Endothelial cell of umbilical vein (primary cell): ENCODE measurements at regions not wholly inside any gene's neighbourhood (a gene's known extent, or its start where the extent isn't known, plus 50 kb on each side); places are given as distances from the start of the nearest gene placed in this dataset.

ENCODE experiments used
- BruUV-seq: library from RNA; stranded (reverse); fragments of 400-500 nt; replicated peaks from 2 replicates; lab custom pipeline; 2021; lab: Mats Ljungman, UMichigan
- CTCF ChIA-PET: fragments of 300-600, 350-600 bp; sonication (Branson Sonifier 250); formaldehyde crosslinking; loops from one replicate; lab custom pipeline; 2021; ENCODE audit warnings: antibody characterized with exemption, inconsistent platforms; lab: Charles Lee
- POLR2A ChIA-PET: fragments of 300-600, 350-600 bp; sonication (Branson Sonifier 250); formaldehyde crosslinking; loops from one replicate; lab custom pipeline; 2021; ENCODE audit warnings: antibody characterized with exemption, inconsistent platforms; lab: Charles Lee
- DNase-seq: peaks from one replicate; pipeline ENCODE4 v3.0.0-alpha.2; 2011; ENCODE audit warnings: low read depth, low spot score
- FAIRE-seq: peaks from 2 replicates; lab custom pipeline; 2011; peaks lifted over from hg19 to GRCh38; lab: Jason Lieb, UNC
- H2AFZ ChIP-seq: 2 replicates; pipeline ENCODE4 v1.6.0; 2012; ENCODE audit warnings: low read depth, low read length, control low read depth, inconsistent platforms
- H3K27ac ChIP-seq: 2 replicates; pipeline ENCODE4 v1.5.1; 2011; ENCODE audit warnings: low read depth, mild to moderate bottlenecking, control low read depth, low read length, moderate library complexity; ENCODE audit not compliant: insufficient read depth
- H3K27me3 ChIP-seq, 2 experiments: 2 replicates each; pipeline versions ENCODE4 v1.6.0 to v1.6.1; 2011; ENCODE audit warnings: low read length in 2 of 2, mixed read lengths in 1 of 2; ENCODE audit not compliant: control insufficient read depth in 2 of 2, insufficient read depth in 2 of 2
- H3K36me3 ChIP-seq, 2 experiments: 2 replicates in 1 of 2; 3 replicates in 1 of 2; pipeline ENCODE4 v1.5.1; 2011; ENCODE audit warnings: low read length in 2 of 2, mild to moderate bottlenecking in 1 of 2, moderate library complexity in 1 of 2; ENCODE audit not compliant: control insufficient read depth in 2 of 2, insufficient read depth in 2 of 2; ENCODE audit errors: extremely low read depth in 1 of 2
- H3K4me1 ChIP-seq: 3 replicates; pipeline ENCODE4 v1.5.1; 2011; ENCODE audit warnings: mild to moderate bottlenecking, low read length; ENCODE audit not compliant: control insufficient read depth, insufficient read depth; ENCODE audit errors: extremely low read depth
- H3K4me2 ChIP-seq: 2 replicates; pipeline ENCODE4 v1.6.1; 2011; ENCODE audit warnings: low read length, control low read depth, mixed read lengths; ENCODE audit not compliant: insufficient read depth
- H3K4me3 ChIP-seq, 3 experiments: fragments of 200-600 bp in 1 of 3; sonication (generic), shearing (Covaris generic) in 1 of 3; replicated peaks in 1 of 3; 2 replicates each; pipeline ENCODE4 v1.5.1; 2011 to 2016; ENCODE audit warnings: control low read depth in 3 of 3, low read length in 3 of 3, mild to moderate bottlenecking in 2 of 3, inconsistent platforms in 1 of 3, low read depth in 1 of 3, moderate library complexity in 1 of 3; ENCODE audit not compliant: insufficient read depth in 1 of 3
- H3K79me2 ChIP-seq: 2 replicates; pipeline ENCODE4 v1.6.0; 2012; ENCODE audit warnings: low read length, inconsistent platforms; ENCODE audit not compliant: control insufficient read depth, insufficient read depth
- H3K9ac ChIP-seq: replicated peaks from 2 replicates; pipeline ENCODE3; 2011; ENCODE audit warnings: low read length, control low read depth; ENCODE audit not compliant: insufficient read depth; ENCODE audit errors: extremely low read depth
- H3K9me1 ChIP-seq: replicated peaks from 3 replicates; pipeline ENCODE4 v1.6.0; 2011; ENCODE audit warnings: mild to moderate bottlenecking, low read length; ENCODE audit not compliant: control insufficient read depth, insufficient read depth; ENCODE audit errors: extremely low read depth
- H3K9me3 ChIP-seq: replicated peaks from 2 replicates; pipeline ENCODE4 v1.5.1; 2012; ENCODE audit warnings: low read length, inconsistent platforms; ENCODE audit not compliant: control insufficient read depth, insufficient read depth
- H4K20me1 ChIP-seq: replicated peaks from 2 replicates; pipeline ENCODE3; 2011; ENCODE audit warnings: mild to moderate bottlenecking, low read length; ENCODE audit not compliant: control insufficient read depth, insufficient read depth; ENCODE audit errors: extremely low read depth
- CTCF ChIP-seq, 2 donors: IDR thresholded peaks; 1 replicate in 1 of 2; 2 replicates in 1 of 2; pipeline ENCODE4 v1.5.1; 2011; ENCODE audit warnings: low read length in 2 of 2, mild to moderate bottlenecking in 2 of 2, moderate library complexity in 2 of 2, control low read depth in 1 of 2, inconsistent platforms in 1 of 2, low read depth in 1 of 2; ENCODE audit not compliant: insufficient read depth in 1 of 2; ENCODE audit errors: extremely low read depth in 1 of 2
- EZH2 ChIP-seq: IDR thresholded peaks from 2 replicates; pipeline ENCODE4 v1.6.1; 2012; ENCODE audit warnings: borderline replicate concordance, low read depth, mild to moderate bottlenecking, moderate library complexity, low read length, inconsistent platforms; ENCODE audit not compliant: severe bottlenecking
- FOS ChIP-seq: IDR thresholded peaks from 2 replicates; pipeline ENCODE4 v1.6.1; 2011; ENCODE audit warnings: mild to moderate bottlenecking, low read length, moderate library complexity, borderline replicate concordance; ENCODE audit not compliant: insufficient read depth
- GATA2 ChIP-seq: IDR thresholded peaks from 2 replicates; pipeline ENCODE4 v1.7.0; 2011; ENCODE audit warnings: low read depth, mild to moderate bottlenecking, moderate library complexity, mixed read lengths, low read length; ENCODE audit not compliant: insufficient read length, insufficient read depth
- JUN ChIP-seq: IDR thresholded peaks from 2 replicates; pipeline ENCODE4 v1.6.1; 2011; ENCODE audit warnings: borderline replicate concordance, low read depth; ENCODE audit not compliant: insufficient read length, insufficient read depth
- MAX ChIP-seq: IDR thresholded peaks from 2 replicates; pipeline ENCODE4 v1.6.1; 2011; ENCODE audit not compliant: insufficient read depth, insufficient read length
- MYC ChIP-seq: IDR thresholded peaks from one replicate; pipeline ENCODE4 v1.6.1; 2011; ENCODE audit warnings: mild to moderate bottlenecking, low read depth, low read length
- POLR2A ChIP-seq: IDR thresholded peaks from 2 replicates; pipeline ENCODE4 v1.6.1; 2012; ENCODE audit warnings: low read depth, mild to moderate bottlenecking, control low read depth, low read length
- POLR2AphosphoS5 ChIP-seq: IDR thresholded peaks from 2 replicates; pipeline ENCODE4 v1.6.1; 2012; ENCODE audit warnings: low read depth, mild to moderate bottlenecking, control low read depth, low read length, moderate library complexity; ENCODE audit not compliant: insufficient read depth
- dilution Hi-C: fragments of 300-500 bp; cut with MboI; formaldehyde crosslinking; loops from one replicate; pipeline ENCODE4 v1.15.0; 2019; ENCODE audit warnings: low sequenced_read_pairs; ENCODE audit not compliant: extremely low pct_ligation_motif_present
- intact Hi-C: fragments of 100-400 bp; cut with micrococcal nuclease; formaldehyde crosslinking; loops from one replicate; pipeline ENCODE4 v1.10.0; 2022

GRCh38 chr2:234626566-234627130, 129.8 kb upstream of the ARL4C start:
- Histone ChIP-seq H3K9me1 (no peaks in the 10 kb centered on the region), H4K20me1 (no peaks in the 10 kb centered on the region), H3K36me3 (no peaks in the 10 kb centered on the region), H3K4me1 (no peaks in the 10 kb centered on the region), H3K4me3 (no peak overlapping the region), H3K79me2 (no peaks in the 10 kb centered on the region), H3K9me3 (no peaks in the 10 kb centered on the region), H3K9ac (no peak overlapping the region), H3K27me3 (peaks cover 41 to 61% of the 10 kb centered on the region in 2 experiments), H3K27ac (no peak overlapping the region), H2AFZ (no peak overlapping the region), H3K4me2 (no peak overlapping the region)
- no TSS peak for BruUV-seq
- dilution Hi-C loops (no loop called here), intact Hi-C loops (loop anchor here (5.0 kb wide), 1 partner anchor 41 kb away; no protein-coding TSS in a partner anchor)
- CTCF ChIA-PET = interaction anchor here (1.2 kb wide), 1 partner anchor 17 kb away, joined by 4 read pairs; no protein-coding TSS in a partner anchor
- DNase-seq (no peak), FAIRE-seq (no peak)
- TF ChIP-seq CTCF (IDR thresholded peaks at IDR 0.05; ENCODE audit: extremely low read depth in 1 of 2, insufficient read depth in 1 of 2, low read depth in 1 of 2, low read length in 2 of 2) = no peak
- POLR2A ChIA-PET = no interaction called here

GRCh38 chr2:234625626-234626250, 128.9 kb upstream of the ARL4C start:
- Histone ChIP-seq H3K4me2 (no peak overlapping the region), H3K36me3 (no peaks in the 10 kb centered on the region), H3K9me1 (no peaks in the 10 kb centered on the region), H2AFZ (no peak overlapping the region), H3K9me3 (no peaks in the 10 kb centered on the region), H3K27me3 (peaks cover 36 to 52% of the 10 kb centered on the region in 2 experiments), H4K20me1 (no peaks in the 10 kb centered on the region), H3K4me1 (peaks cover 8% of the 10 kb centered on the region), H3K79me2 (no peaks in the 10 kb centered on the region), H3K27ac (no peak overlapping the region), H3K9ac (no peak overlapping the region), H3K4me3 (no peak overlapping the region)
- no TSS peak for BruUV-seq
- dilution Hi-C loops (no loop called here), intact Hi-C loops (loop anchor here (5.0 kb wide), 1 partner anchor 42 kb away; no protein-coding TSS in a partner anchor)
- no peak for DNase-seq
- ChIA-PET CTCF (interaction anchor here (0.8 to 1.3 kb wide), 4 partner anchors 18 to 491 kb away, joined by 3 to 4 read pairs (median 3); no protein-coding TSS in a partner anchor), POLR2A (no interaction called here)
- TF ChIP-seq POLR2AphosphoS5 (no peak), CTCF (IDR thresholded peaks at IDR 0.05; ENCODE audit: extremely low read depth in 1 of 2, insufficient read depth in 1 of 2, low read depth in 1 of 2, low read length in 2 of 2) (no peak), POLR2A (no peak), FOS (no peak), JUN (no peak), MAX (no peak), GATA2 (no peak), EZH2 (no peak), MYC (no peak)
- no peak for FAIRE-seq
